IMR-90 (cell line): ENCODE measurements at regions not wholly inside any gene's neighbourhood (a gene's known extent, or its start where the extent isn't known, plus 50 kb on each side); places are given as distances from the start of the nearest gene placed in this dataset.
A peak's percentile ranks its signal among the peaks of the same experiment; 100 is the strongest.

Experiments used
- ATAC-seq: fragments of 200-7000 bp; cut with Tn5 transposase; 2 replicates; pipeline ENCODE4 v1.9.1; 2020; ENCODE audit warnings: low read depth, mild to moderate bottlenecking, moderate library complexity
- BruUV-seq: library from RNA; stranded (reverse); fragments of 400-500 nt; replicated peaks from 2 replicates; lab custom pipeline; 2021; lab: Mats Ljungman, UMichigan
- CTCF ChIA-PET: fragments of 300-600 bp; formaldehyde crosslinking; extraction: SDS; loops from one replicate; lab custom pipeline; 2021; ENCODE audit warnings: antibody characterized with exemption; lab: Yijun Ruan, JAX
- POLR2A ChIA-PET: fragments of 300-600 bp; sonication (Branson Sonifier 250); formaldehyde crosslinking; loops from one replicate; lab custom pipeline; 2022; ENCODE audit warnings: antibody characterized with exemption; ENCODE audit not compliant: unreplicated experiment; lab: Charles Lee
- DNase-seq: peaks from one replicate; pipeline ENCODE4 v3.0.0; 2013
- H2AFZ ChIP-seq: replicated peaks from 2 replicates; pipeline ENCODE3; 2013; ENCODE audit warnings: low read length, mild to moderate bottlenecking; ENCODE audit not compliant: poor library complexity
- H2AK5ac ChIP-seq: 2 replicates; pipeline ENCODE4 v1.6.1; 2013; ENCODE audit warnings: low read depth, low read length, inconsistent platforms
- H2AK9ac ChIP-seq: replicated peaks from 2 replicates; pipeline ENCODE3; 2013; ENCODE audit warnings: mild to moderate bottlenecking, low read depth, low read length, moderate library complexity; ENCODE audit not compliant: poor library complexity
- H2BK120ac ChIP-seq: 2 replicates; pipeline ENCODE4 v1.6.1; 2013; ENCODE audit warnings: low read depth, low read length, inconsistent platforms
- H2BK15ac ChIP-seq: 3 replicates; pipeline ENCODE4 v1.6.1; 2013; ENCODE audit warnings: low read depth, low read length, inconsistent platforms
- H2BK20ac ChIP-seq: 2 replicates; pipeline ENCODE4 v1.6.1; 2013; ENCODE audit warnings: low read depth, mild to moderate bottlenecking, inconsistent platforms, low read length, moderate library complexity
- H2BK5ac ChIP-seq: 2 replicates; pipeline ENCODE4 v1.6.1; 2013; ENCODE audit warnings: mild to moderate bottlenecking, low read depth, low read length, inconsistent platforms; ENCODE audit not compliant: poor library complexity, severe bottlenecking
- H3K14ac ChIP-seq: replicated peaks from 2 replicates; pipeline ENCODE4 v1.6.1; 2013; ENCODE audit warnings: low read depth, low read length, inconsistent platforms
- H3K18ac ChIP-seq: 2 replicates; pipeline ENCODE4 v1.6.1; 2013; ENCODE audit warnings: low read depth, low read length, control low read depth
- H3K23ac ChIP-seq: 2 replicates; pipeline ENCODE4 v1.6.1; 2013; ENCODE audit warnings: low read depth, low read length, inconsistent platforms
- H3K27ac ChIP-seq: 2 replicates; pipeline ENCODE4 v1.5.1; 2013; ENCODE audit warnings: mild to moderate bottlenecking, control low read depth, low read length; ENCODE audit not compliant: insufficient read depth
- H3K27me3 ChIP-seq: 2 replicates; pipeline ENCODE4 v1.6.1; 2013; ENCODE audit warnings: low read length; ENCODE audit not compliant: control insufficient read depth, insufficient read depth
- H3K36me3 ChIP-seq: 2 replicates; pipeline ENCODE4 v1.6.1; 2013; ENCODE audit warnings: low read length, mixed read lengths; ENCODE audit not compliant: control insufficient read depth, insufficient read depth
- H3K4ac ChIP-seq: 2 replicates; pipeline ENCODE4 v1.6.1; 2013; ENCODE audit warnings: low read depth, low read length, inconsistent platforms
- H3K4me1 ChIP-seq: 2 replicates; pipeline ENCODE4 v1.6.1; 2013; ENCODE audit warnings: low read length, mixed read lengths; ENCODE audit not compliant: control insufficient read depth, insufficient read depth
- H3K4me2 ChIP-seq: 2 replicates; pipeline ENCODE4 v1.6.1; 2013; ENCODE audit warnings: low read depth, mild to moderate bottlenecking, control low read depth, low read length, moderate library complexity
- H3K4me3 ChIP-seq: 2 replicates; pipeline ENCODE4 v1.5.1; 2013; ENCODE audit warnings: low read depth, mild to moderate bottlenecking, control low read depth, low read length, moderate library complexity; ENCODE audit not compliant: insufficient read depth
- H3K56ac ChIP-seq: 2 replicates; pipeline ENCODE4 v1.6.1; 2013; ENCODE audit warnings: low read length, inconsistent platforms; ENCODE audit not compliant: insufficient read depth; ENCODE audit errors: extremely low read depth
- H3K79me1 ChIP-seq, 2 experiments: 2 replicates each; pipeline ENCODE4 v1.6.1; 2013; ENCODE audit warnings: low read length in 2 of 2, inconsistent platforms in 1 of 2, low read depth in 1 of 2
- H3K9ac ChIP-seq: 2 replicates; pipeline ENCODE4 v1.6.1; 2013; ENCODE audit warnings: low read depth, low read length, control low read depth
- H3K9me1 ChIP-seq: 2 replicates; pipeline ENCODE4 v1.6.1; 2013; ENCODE audit warnings: low read length, inconsistent platforms; ENCODE audit not compliant: insufficient read depth
- H3K9me3 ChIP-seq: 2 replicates; pipeline ENCODE4 v1.6.1; 2013; ENCODE audit warnings: low read length; ENCODE audit not compliant: control insufficient read depth, insufficient read depth
- H4K20me1 ChIP-seq: 2 replicates; pipeline ENCODE4 v1.6.1; 2013; ENCODE audit warnings: low read length, inconsistent platforms; ENCODE audit not compliant: insufficient read depth
- H4K5ac ChIP-seq: 2 replicates; pipeline ENCODE4 v1.6.1; 2013; ENCODE audit warnings: mild to moderate bottlenecking, low read depth, low read length, control low read depth
- H4K8ac ChIP-seq, 2 experiments: 2 replicates each; pipeline ENCODE4 v1.6.1; 2013; ENCODE audit warnings: low read depth in 2 of 2, low read length in 2 of 2, control low read depth in 1 of 2, inconsistent platforms in 1 of 2
- H4K91ac ChIP-seq: 2 replicates; pipeline ENCODE4 v1.6.1; 2013; ENCODE audit warnings: low read depth, low read length, inconsistent platforms; ENCODE audit not compliant: insufficient read depth
- MAZ ChIP-seq: IDR thresholded peaks from 2 replicates; pipeline ENCODE4 v1.6.1; 2012; ENCODE audit warnings: low read depth, mild to moderate bottlenecking, low read length, improper control_type of control experiment, moderate library complexity, borderline replicate concordance
- POLR2A ChIP-seq: IDR thresholded peaks from 2 replicates; pipeline ENCODE4 v1.6.1; 2012; ENCODE audit warnings: mild to moderate bottlenecking, low read depth, low read length
- dilution Hi-C: fragments of 300-500 bp; cut with HindIII; formaldehyde crosslinking; loops from one replicate; pipeline ENCODE4 v1.14.3; 2018; ENCODE audit warnings: low sequenced_read_pairs; ENCODE audit not compliant: unreplicated experiment
- in situ Hi-C: fragments of 300-500 bp; cut with MboI; formaldehyde crosslinking; loops from 3 replicates; pipeline ENCODE4 v1.14.3; 2019; ENCODE audit warnings: low sequenced_read_pairs, inconsistent platforms, mixed read lengths
- intact Hi-C: fragments of 100-400 bp; cut with micrococcal nuclease; formaldehyde crosslinking; loops from 2 replicates; pipeline ENCODE4 v1.10.0; 2022

- intact Hi-C loops (no loop called here), dilution Hi-C loops (no loop called here), in situ Hi-C loops (no loop called here)
- Histone ChIP-seq H2BK15ac (peak overlapping the region; percentile 83; the same call in 1 of the 3 replicates), H2AFZ (no peak overlapping the region), H3K4me2 (no peak overlapping the region), H3K4me1 (peaks cover 13% of the 10 kb centered on the region), H3K27me3 (no peaks in the 10 kb centered on the region), H2BK120ac (peak overlapping the region; percentile 80), H4K20me1 (peaks cover 5% of the 10 kb centered on the region; the same call in 1 of the 2 replicates), H3K18ac (peak overlapping the region; percentile 21; the same call in 1 of the 2 replicates), H3K36me3 (no peaks in the 10 kb centered on the region), H3K23ac (no peak overlapping the region), H2BK20ac (peak overlapping the region; percentile 83; the same call in 1 of the 2 replicates), H3K4ac (peak overlapping the region; percentile 55), H3K56ac (no peak overlapping the region), H3K79me1 (no peaks in the 10 kb centered on the region), H4K91ac (no peak overlapping the region), H4K5ac (no peak overlapping the region), H3K9ac (no peak overlapping the region), H3K4me3 (no peak overlapping the region), H2BK5ac (no peak overlapping the region), H2AK9ac (no peak overlapping the region), H2AK5ac (peak overlapping the region; percentile 72; the same call in 1 of the 2 replicates), H3K9me3 (no peaks in the 10 kb centered on the region), H3K14ac (peak overlapping the region; percentile 48; the same call in 1 of the 2 replicates), H4K8ac (no peak overlapping the region), H3K9me1 (peaks cover 11% of the 10 kb centered on the region), H3K27ac (no peak overlapping the region)
- ATAC-seq (no peak), DNase-seq (peak; percentile 13)
- TF ChIP-seq POLR2A (no peak), MAZ (no peak)
- ChIA-PET CTCF (no interaction called here), POLR2A (no interaction called here)
- no TSS peak for BruUV-seq
These were observed 62.1 kb upstream of the SCOC start for GRCh38 chr4:140311257-140311835.
